HG02763 (cell line): ENCODE measurements at regions not wholly inside any gene's neighbourhood (a gene's known extent, or its start where the extent isn't known, plus 50 kb on each side); places are given as distances from the start of the nearest gene placed in this dataset.

Source experiments
- ATAC-seq: cut with Tn5 transposase; IDR thresholded peaks from one replicate; pipeline ENCODE4 v1.9.1; 2021; ENCODE audit warnings: mild to moderate bottlenecking, moderate library complexity; ENCODE audit not compliant: unreplicated experiment

- no peak for ATAC-seq
These were observed 58.4 kb downstream of the HMHB1 start for GRCh38 chr5:143870362-143870761.

GRCh38 chr5:143870871-143871632 is 59.1 kb downstream of the HMHB1 start:
- ATAC-seq, result no peak

DNA sequence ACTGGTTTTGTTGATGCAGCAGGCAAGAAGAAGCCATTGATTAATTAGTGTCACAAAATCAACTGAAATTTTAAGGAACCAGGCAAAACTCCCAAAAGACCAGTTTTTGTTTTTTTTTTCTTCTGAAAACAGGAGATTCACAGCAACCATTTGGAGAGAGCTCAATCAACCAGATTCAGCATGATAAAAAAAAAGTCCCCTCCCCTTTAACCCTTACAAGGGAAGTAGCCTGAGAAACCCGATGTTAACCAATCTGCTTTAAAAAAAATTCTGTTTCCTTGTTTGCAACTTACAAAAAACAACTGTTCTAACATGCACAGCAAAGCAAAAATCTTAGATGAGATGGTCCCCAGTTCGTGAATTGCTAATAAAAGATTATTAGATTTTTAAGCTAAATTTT is 59.7 kb downstream of the HMHB1 start:
- ATAC-seq, result no peak

DNA sequence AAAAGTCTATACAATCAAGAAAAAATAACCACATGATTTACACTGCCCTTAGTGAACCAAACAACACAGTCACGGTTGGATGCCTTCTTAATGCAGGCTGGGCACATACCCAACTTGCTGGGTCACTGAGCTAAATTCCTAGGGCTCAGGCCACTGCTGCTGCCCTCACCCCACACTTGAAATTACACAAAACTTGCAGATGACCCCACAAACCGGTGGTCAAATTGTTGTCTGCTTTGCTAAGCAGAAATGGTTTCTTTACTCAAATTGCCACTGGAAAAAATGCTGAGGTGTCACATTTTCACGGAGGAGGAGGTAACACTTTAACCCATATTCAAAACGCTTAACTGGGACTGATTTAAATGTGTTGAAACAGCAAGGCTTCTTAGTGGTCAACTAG is 62.4 kb downstream of the HMHB1 start:
- no peak for ATAC-seq

DNA sequence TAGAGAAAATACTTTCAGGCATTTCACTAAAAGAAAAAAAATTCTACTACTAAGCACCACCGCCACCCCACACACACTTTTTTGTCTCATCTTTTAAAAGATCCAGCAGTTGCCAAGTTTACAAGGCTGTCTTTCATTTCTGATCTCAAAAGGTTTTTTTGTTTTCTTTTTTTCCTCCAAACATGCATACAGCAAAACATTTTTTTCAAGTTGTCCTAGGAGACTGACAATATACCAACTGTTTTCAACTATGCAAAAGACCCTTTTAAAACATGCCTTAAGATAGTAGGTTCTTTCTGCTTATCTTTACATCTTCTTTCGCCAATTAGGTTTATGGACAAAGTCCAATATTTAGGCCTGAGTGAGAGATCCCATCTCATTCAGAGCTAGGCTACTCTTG is 65.2 kb downstream of the HMHB1 start:
- no peak for ATAC-seq

GRCh38 chr5:143878430-143878829 is 66.5 kb downstream of the HMHB1 start:
- ATAC-seq, result no peak

DNA sequence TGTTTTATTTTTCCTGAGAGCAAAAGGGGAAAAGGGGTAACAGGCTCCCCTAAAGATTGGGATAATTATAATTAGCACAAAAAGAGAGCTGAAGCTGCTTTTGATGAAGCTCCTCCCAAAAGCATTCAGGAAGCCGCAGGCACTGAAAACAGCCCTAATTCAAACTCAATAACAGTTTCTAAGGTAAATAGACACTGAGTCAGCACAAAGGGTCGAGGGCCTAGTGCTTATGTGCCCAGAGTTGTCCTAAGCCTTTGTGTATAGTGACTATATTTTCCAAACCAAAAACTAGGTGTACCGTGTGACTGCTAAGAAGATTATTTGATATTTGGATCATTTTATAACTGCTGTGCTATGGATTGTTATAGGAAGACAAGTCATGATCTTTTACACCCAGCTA is 67.7 kb downstream of the HMHB1 start:
- ATAC-seq, result no peak

- no peak for ATAC-seq
These were observed 68.2 kb downstream of the HMHB1 start for GRCh38 chr5:143880178-143880577.

DNA sequence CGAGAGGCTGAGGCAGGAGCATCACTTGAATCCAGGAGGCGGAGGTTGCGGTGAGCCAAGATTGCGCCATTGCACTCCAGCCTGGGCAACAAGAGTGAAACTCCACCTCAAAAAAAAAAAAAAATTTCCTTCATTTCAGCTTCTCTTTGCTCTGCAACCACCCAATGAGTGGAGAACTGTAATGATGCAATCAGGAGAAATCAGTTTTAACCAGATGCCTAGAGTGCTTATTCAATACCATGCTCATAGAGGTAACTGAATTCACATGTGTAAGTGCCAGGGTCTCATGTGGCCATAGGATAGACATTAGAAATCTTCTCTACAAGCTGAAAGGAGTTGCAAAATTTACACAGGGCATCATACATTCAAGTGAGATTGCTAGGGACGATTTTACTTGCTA is 70.6 kb downstream of the HMHB1 start:
- no peak for ATAC-seq

DNA sequence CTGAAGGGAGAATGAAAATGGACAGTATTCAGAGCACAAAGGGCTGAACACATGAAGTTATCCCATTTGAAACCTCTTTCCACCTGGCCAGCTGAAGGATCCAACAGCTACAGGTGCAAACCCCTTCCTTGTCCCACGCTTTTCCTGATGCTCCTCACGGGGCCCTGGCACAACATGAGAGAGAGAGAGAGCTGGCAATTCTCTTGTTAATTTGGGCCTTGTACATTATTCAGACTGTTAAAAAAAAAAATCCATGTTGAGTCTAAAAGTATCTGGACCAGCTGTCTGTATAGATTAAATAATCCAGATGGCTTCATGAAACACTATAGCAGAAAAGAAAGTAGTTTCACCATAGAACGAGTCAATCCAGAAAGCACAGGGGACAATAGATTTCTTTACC is 74.1 kb downstream of the HMHB1 start:
- ATAC-seq, result no peak

GRCh38 chr5:143886651-143887638 is 75.0 kb downstream of the HMHB1 start:
- ATAC-seq, result no peak

GRCh38 chr5:143887903-143888665 is 76.1 kb downstream of the HMHB1 start:
- no peak for ATAC-seq

- ATAC-seq, result no peak
These were observed 77.0 kb downstream of the HMHB1 start for GRCh38 chr5:143888912-143889311.

GRCh38 chr5:143889986-143890385 is 78.0 kb downstream of the HMHB1 start:
- no peak for ATAC-seq

- no peak for ATAC-seq
These were observed 78.5 kb downstream of the HMHB1 start for GRCh38 chr5:143890487-143890886.

DNA sequence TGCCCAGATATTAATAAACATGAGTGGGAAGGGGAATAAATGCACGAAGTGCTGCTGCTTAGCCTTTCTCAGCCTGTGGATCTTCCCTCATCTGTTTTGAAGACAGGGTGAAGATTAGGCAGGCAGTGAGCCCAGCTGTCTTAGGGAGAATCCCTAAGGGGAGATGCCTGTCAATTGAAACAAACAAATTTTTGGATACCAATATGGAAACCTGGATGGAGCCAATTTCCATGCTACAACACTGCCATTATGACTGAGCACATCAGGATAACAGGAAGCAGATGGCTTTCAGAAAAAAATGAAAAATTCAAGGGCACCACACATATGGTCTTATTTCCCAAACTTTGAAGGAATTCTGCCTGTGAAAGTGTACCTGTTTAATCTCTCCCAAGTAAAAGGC is 80.3 kb downstream of the HMHB1 start:
- ATAC-seq, result no peak

DNA sequence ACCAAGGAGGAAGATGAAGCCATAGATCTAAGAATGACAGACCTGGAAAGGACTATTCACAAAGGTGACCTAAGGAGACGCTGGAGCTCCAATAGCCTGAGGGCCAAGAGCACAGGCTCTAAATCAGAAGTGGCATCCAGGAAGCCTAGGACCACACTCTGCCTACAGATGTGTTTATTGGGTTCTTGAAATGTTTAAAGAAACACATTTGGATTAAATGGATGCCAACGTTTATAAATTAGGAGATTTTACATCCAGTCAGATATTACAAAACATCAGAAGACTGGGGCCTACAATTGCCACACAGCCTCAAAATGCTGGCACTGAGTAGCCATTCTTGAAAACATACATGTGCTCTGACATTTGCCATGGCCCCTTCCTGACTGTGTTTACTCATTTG is 80.9 kb downstream of the HMHB1 start:
- no peak for ATAC-seq

- ATAC-seq, result no peak
These were observed 81.7 kb downstream of the HMHB1 start for GRCh38 chr5:143893638-143894037.

DNA sequence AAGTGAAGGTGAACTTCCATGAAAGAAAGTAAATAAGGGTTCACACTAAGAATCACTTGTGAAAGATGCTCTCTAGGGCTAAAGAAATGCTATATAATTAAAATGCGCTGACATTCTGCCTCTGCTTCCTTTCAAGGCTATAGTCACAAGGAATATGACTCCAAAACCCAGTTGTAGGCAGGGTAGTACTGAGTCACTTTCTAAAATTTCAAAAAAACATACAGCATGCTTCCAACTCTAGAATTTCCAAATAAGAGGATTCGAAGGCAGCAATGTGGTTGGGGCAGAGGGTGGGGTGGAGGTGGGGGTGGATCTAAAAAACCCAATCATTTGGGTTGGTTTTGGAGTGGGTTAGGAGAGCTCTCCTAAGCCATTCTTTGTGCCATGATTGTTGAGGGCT is 84.6 kb downstream of the HMHB1 start:
- no peak for ATAC-seq

DNA sequence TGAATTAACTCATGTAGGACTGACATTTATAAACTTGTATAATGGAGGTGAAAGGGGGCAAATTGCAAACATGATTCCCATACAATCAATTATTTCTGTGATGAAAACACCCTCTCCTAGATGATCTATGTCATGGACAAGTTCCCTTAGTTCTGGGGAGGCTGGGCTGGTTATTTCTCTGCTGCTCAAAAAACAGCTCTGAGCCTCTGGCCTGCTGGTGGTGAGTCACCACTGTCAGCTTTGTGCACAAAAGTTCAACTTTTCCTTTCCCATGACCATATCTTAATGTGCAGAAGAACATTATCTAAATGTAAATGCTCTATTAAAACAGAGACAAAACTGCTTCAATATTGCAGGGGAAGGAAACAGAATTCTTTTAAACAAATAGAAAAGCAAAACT is 85.0 kb downstream of the HMHB1 start:
- ATAC-seq, result no peak

DNA sequence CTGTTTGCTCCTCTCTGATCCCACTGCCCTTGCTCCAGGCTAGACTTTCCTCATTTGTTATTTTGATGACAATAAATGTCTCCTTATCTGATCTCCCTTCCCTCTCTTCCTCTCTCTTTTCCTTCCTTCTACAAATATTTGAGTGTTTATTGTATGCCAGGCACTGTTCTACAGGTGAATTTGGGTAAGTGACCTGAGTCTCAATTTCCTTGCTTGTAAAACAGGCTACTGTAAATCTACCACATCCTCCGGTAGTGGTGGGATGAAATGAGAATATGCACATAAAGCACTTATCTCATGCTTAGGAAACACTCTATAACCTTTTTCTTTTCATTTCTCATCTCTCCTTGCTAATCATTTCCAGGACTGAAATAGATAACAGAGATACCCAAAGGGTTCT is 86.4 kb downstream of the HMHB1 start:
- ATAC-seq, result no peak
